ENCODE measurements at regions not wholly inside any gene's neighbourhood (a gene's known extent, or its start where the extent isn't known, plus 50 kb on each side); places are given as distances from the start of the nearest gene placed in this dataset.

DNA sequence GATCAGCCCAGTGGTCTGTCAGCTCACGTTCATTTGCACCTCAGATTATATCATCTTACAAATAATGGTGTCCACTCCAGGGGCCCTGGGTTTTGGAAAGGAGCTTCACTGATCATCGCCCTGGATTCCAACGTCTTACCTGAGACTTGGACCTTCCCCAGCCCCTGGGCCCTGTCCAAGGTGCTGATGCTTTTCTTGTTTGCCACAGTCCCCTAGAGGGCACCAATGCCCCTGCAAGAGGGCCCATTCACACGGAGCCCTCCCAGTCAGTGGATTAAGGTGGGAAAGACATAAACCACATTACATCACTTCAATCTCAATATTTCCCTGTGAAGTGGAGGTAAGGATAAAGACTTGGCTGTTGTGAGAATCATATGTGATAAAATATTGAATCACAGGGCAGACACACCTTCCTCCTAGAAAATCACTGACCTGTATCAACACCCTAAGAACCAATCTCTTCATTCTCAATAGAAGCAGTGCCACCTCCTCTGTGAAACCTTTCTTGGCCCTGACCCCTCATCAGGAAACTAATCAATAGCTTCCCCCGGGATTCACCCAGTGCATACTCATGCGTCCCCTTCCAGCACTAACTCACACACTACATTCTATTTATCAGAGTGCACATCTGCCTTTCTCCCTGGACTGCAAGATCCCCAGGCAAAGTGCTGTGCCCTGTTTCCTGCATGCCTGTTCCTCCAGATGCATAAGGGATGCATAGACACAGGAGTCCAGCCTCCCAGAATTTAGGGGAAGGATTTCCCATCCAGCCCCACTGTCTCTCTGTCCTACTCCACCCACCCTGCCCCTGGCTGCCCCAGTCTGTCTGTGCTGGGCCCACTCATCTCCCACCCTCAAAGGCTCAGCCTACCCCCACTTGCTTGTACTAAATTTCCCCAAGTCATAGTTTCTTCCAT lies 167.0 kb downstream of the BUD13 start (continued):
- TF ChIP-seq ZNF160 (CRISPR knock-in tag; IDR thresholded peaks at IDR 0.05) (0 out of 2 replicates have a peak, but pooled peaks have one; percentile 40), ZBTB37 (CRISPR knock-in tag; IDR thresholded peaks at IDR 0.05) (no peak), ZNF44 (CRISPR knock-in tag; IDR thresholded peaks at IDR 0.05) (no peak), ZNF251 (CRISPR knock-in tag; IDR thresholded peaks at IDR 0.05) (no peak), ZNF143 (CRISPR knock-in tag; IDR thresholded peaks at IDR 0.05) (no peak), GPN1 (CRISPR knock-in tag; IDR thresholded peaks at IDR 0.05; ENCODE audit: borderline replicate concordance) (no peak), AHR (CRISPR knock-in tag; IDR thresholded peaks at IDR 0.05) (peak; percentile 81; the same call in 1 of the 2 replicates), CEBPG (CRISPR knock-in tag; IDR thresholded peaks at IDR 0.05) (peak; percentile 25; the same call in 1 of the 2 replicates), KAT8 (CRISPR knock-in tag; IDR thresholded peaks at IDR 0.05) (peak; percentile 59; the same call in 1 of the 2 replicates), ATF7-NPFF (CRISPR knock-in tag; IDR thresholded peaks at IDR 0.05; ENCODE audit: low read depth) (no peak), E2F2 (CRISPR knock-in tag; IDR thresholded peaks at IDR 0.05; ENCODE audit: borderline replicate concordance) (no peak; the same call in 1 of the 2 replicates), NFYB (CRISPR knock-in tag; IDR thresholded peaks at IDR 0.05) (no peak), EEA1 (CRISPR knock-in tag; IDR thresholded peaks at IDR 0.05; ENCODE audit: borderline replicate concordance) (no peak), SAP130 (CRISPR knock-in tag; IDR thresholded peaks at IDR 0.05; ENCODE audit: low read depth) (peak; percentile 69), SYNCRIP (IDR thresholded peaks at IDR 0.05; ENCODE audit: insufficient read depth, low read depth, low read length) (no peak), BCL6 (CRISPR knock-in tag; IDR thresholded peaks at IDR 0.05) (peak; percentile 59), ZC3H13 (CRISPR knock-in tag; IDR thresholded peaks at IDR 0.05) (no peak), ZNF7 (CRISPR knock-in tag; IDR thresholded peaks at IDR 0.05) (no peak), HNRNPLL (IDR thresholded peaks at IDR 0.05; ENCODE audit: low read depth, low read length, poor library complexity, severe bottlenecking) (no peak), POGZ (CRISPR knock-in tag; IDR thresholded peaks at IDR 0.05) (no peak), DNMT3B (CRISPR knock-in tag; conservative IDR thresholded peaks at IDR 0.05) (no peak; the same call in 1 of the 2 replicates), MYNN (CRISPR knock-in tag; IDR thresholded peaks at IDR 0.05; ENCODE audit: low read depth) (0 out of 2 replicates have a peak, but pooled peaks have one; percentile 56), PRDM15 (CRISPR knock-in tag; IDR thresholded peaks at IDR 0.05) (no peak), CENPT (CRISPR knock-in tag; IDR thresholded peaks at IDR 0.05; ENCODE audit: low read depth) (no peak), HOXA7 (CRISPR knock-in tag; IDR thresholded peaks at IDR 0.05) (no peak), NRL (CRISPR knock-in tag; IDR thresholded peaks at IDR 0.05; ENCODE audit: borderline replicate concordance) (no peak)

Measured in HepG2 (cell line).